GM12878 (cell line): ENCODE measurements at regions not wholly inside any gene's neighbourhood (a gene's known extent, or its start where the extent isn't known, plus 50 kb on each side); places are given as distances from the start of the nearest gene placed in this dataset.

Experiments
- ATAC-seq: fragments of 200-7000 bp; cut with Tn5 transposase; 3 replicates; pipeline ENCODE4 v1.9.1; 2020; ENCODE audit warnings: mild to moderate bottlenecking, moderate library complexity
- BruUV-seq: library from RNA; stranded (reverse); fragments of 400-500 nt; replicated peaks from 2 replicates; lab custom pipeline; 2021; lab: Mats Ljungman, UMichigan
- CTCF ChIA-PET: fragments of 300-600 bp; sonication (Branson Sonifier 250); formaldehyde crosslinking; extraction: SDS; loops from one replicate; lab custom pipeline; 2021; ENCODE audit warnings: inconsistent platforms; lab: Yijun Ruan, JAX
- POLR2A ChIA-PET: fragments of 350-600 bp; formaldehyde crosslinking; extraction: SDS; loops from one replicate; lab custom pipeline; 2021; ENCODE audit warnings: inconsistent platforms; lab: Charles Lee
- RAD21 ChIA-PET: fragments of 300-600 bp; sonication (Branson Sonifier 250); formaldehyde crosslinking; loops from one replicate; lab custom pipeline; 2023; ENCODE audit warnings: antibody characterized with exemption; ENCODE audit not compliant: unreplicated experiment; lab: Charles Lee
- SMC1A ChIA-PET: fragments of 300-600 bp; sonication (Branson Sonifier 250); formaldehyde crosslinking; loops from one replicate; lab custom pipeline; 2023; ENCODE audit not compliant: unreplicated experiment, uncharacterized antibody; lab: Charles Lee
- DNase-seq: peaks from one replicate; pipeline ENCODE4 v3.0.0-alpha.2; 2011; ENCODE audit warnings: low read depth, low spot score
- FAIRE-seq: peaks from 3 replicates; lab custom pipeline; 2011; peaks lifted over from hg19 to GRCh38; lab: Jason Lieb, UNC
- H2AFZ ChIP-seq: 2 replicates; pipeline ENCODE4 v1.6.0; 2011; ENCODE audit warnings: low read depth, low read length, control low read depth; ENCODE audit not compliant: control insufficient read depth
- H3K27ac ChIP-seq: 2 replicates; pipeline ENCODE4 v1.5.1; 2011; ENCODE audit warnings: control low read depth; ENCODE audit not compliant: control insufficient read depth, insufficient read depth
- H3K27me3 ChIP-seq, 2 experiments: replicated peaks in 1 of 2; 2 replicates each; pipeline versions ENCODE4 v1.6.0 to v1.6.1; 2011; ENCODE audit warnings: low read length in 1 of 2; ENCODE audit not compliant: control insufficient read depth in 2 of 2, insufficient read depth in 2 of 2
- H3K36me3 ChIP-seq, 2 experiments: 2 replicates each; pipeline ENCODE4 v1.5.1; 2011; ENCODE audit warnings: low read length in 1 of 2; ENCODE audit not compliant: control insufficient read depth in 2 of 2, insufficient read depth in 2 of 2
- H3K4me1 ChIP-seq: 2 replicates; pipeline ENCODE4 v1.6.1; 2011; ENCODE audit warnings: mild to moderate bottlenecking, low read length, moderate library complexity, mixed read lengths; ENCODE audit not compliant: control insufficient read depth, insufficient read depth
- H3K4me2 ChIP-seq: 2 replicates; pipeline ENCODE4 v1.6.0; 2011; ENCODE audit warnings: control low read depth; ENCODE audit not compliant: control insufficient read depth, insufficient read depth
- H3K4me3 ChIP-seq: fragments of 200-600 bp; sonication (generic); 2 replicates; pipeline ENCODE4 v1.5.1; 2016
- H3K79me2 ChIP-seq: 2 replicates; pipeline ENCODE4 v1.6.0; 2011; ENCODE audit warnings: low read length; ENCODE audit not compliant: control insufficient read depth, insufficient read depth
- H3K9ac ChIP-seq: 2 replicates; pipeline ENCODE4 v1.8.0; 2011; ENCODE audit warnings: low read length, control low read depth, mixed read lengths; ENCODE audit not compliant: control insufficient read depth, insufficient read depth
- H3K9me3 ChIP-seq: replicated peaks from 3 replicates; pipeline ENCODE4 v1.5.1; 2011; ENCODE audit warnings: mild to moderate bottlenecking, low read length; ENCODE audit not compliant: control insufficient read depth, insufficient read depth
- H4K20me1 ChIP-seq: 2 replicates; pipeline ENCODE4 v1.6.0; 2011; ENCODE audit not compliant: control insufficient read depth, insufficient read depth
- CREM ChIP-seq: IDR thresholded peaks from 2 replicates; pipeline ENCODE4 v1.6.1; 2014; ENCODE audit warnings: antibody characterized with exemption, low read depth
- FOXK2 ChIP-seq: fragments of 450-650 bp; IDR thresholded peaks from 2 replicates; pipeline ENCODE4 v1.6.1; 2017; ENCODE audit warnings: mild to moderate bottlenecking, moderate library complexity
- GABPA ChIP-seq: IDR thresholded peaks from 2 replicates; pipeline ENCODE4 v1.6.1; 2014; ENCODE audit warnings: antibody characterized with exemption, low read depth, mild to moderate bottlenecking, inconsistent platforms
- HDGF ChIP-seq: fragments of 450-650 bp; IDR thresholded peaks from 2 replicates; pipeline ENCODE4 v1.6.1; 2016; ENCODE audit warnings: antibody characterized with exemption
- MTA3 ChIP-seq: IDR thresholded peaks from 2 replicates; pipeline ENCODE4 v1.6.1; 2012; ENCODE audit warnings: low read length, inconsistent platforms, borderline replicate concordance
- RB1 ChIP-seq: fragments of 450-650 bp; formaldehyde crosslinking; IDR thresholded peaks from 2 replicates; pipeline ENCODE4 v1.6.1; 2017; ENCODE audit warnings: mild to moderate bottlenecking, borderline replicate concordance
- SIX5 ChIP-seq: IDR thresholded peaks from 2 replicates; pipeline ENCODE4 v1.6.1; 2011; ENCODE audit warnings: mild to moderate bottlenecking, low read depth, low read length, moderate library complexity; ENCODE audit not compliant: severe bottlenecking
- TBL1XR1 ChIP-seq: IDR thresholded peaks from 2 replicates; pipeline ENCODE4 v1.6.1; 2012; ENCODE audit warnings: low read depth, low read length, improper control_type of control experiment
- USF1 ChIP-seq: IDR thresholded peaks from 2 replicates; pipeline ENCODE4 v1.6.1; 2011; ENCODE audit warnings: borderline replicate concordance, low read depth, mild to moderate bottlenecking, moderate library complexity, mixed read lengths, low read length; ENCODE audit not compliant: insufficient read depth; ENCODE audit errors: extremely low read length
- ZNF217 ChIP-seq: fragments of 450-650 bp; IDR thresholded peaks from 2 replicates; pipeline ENCODE4 v1.6.1; 2017; ENCODE audit warnings: antibody characterized with exemption, mild to moderate bottlenecking
- WGBS: methylation state at CpG from one replicate; pipeline ENCODE4 v1.1.6; 2016; ENCODE audit warnings: low lambda C conversion rate; ENCODE audit not compliant: insufficient replicate concordance, insufficient coverage; ENCODE audit errors: missing lambda C conversion rate; 5-methylcytosine and 5-hydroxymethylcytosine counted together
- in situ Hi-C: fragments of 300-500 bp; cut with MboI; formaldehyde crosslinking; loops from 9 replicates; pipeline ENCODE4 v1.14.3; 2018; ENCODE audit warnings: mixed read lengths
- intact Hi-C: fragments of 100-400 bp; cut with micrococcal nuclease; formaldehyde crosslinking; loops from one replicate; pipeline ENCODE4 v1.14.2; 2022; ENCODE audit not compliant: unreplicated experiment
- TF ChIP-seq, protein P1 (sequence below): fragments of 450-650 bp; IDR thresholded peaks from 2 replicates; pipeline ENCODE4 v1.6.1; 2017; ENCODE audit warnings: antibody characterized with exemption, mild to moderate bottlenecking, moderate library complexity
- TF ChIP-seq, protein P2 (sequence below): IDR thresholded peaks from 2 replicates; pipeline ENCODE4 v1.6.1; 2012; ENCODE audit warnings: mild to moderate bottlenecking, low read depth, low read length
- TF ChIP-seq, protein P3 (sequence below): fragments of 450-650 bp; IDR thresholded peaks from 2 replicates; pipeline ENCODE4 v1.6.1; 2018; ENCODE audit warnings: mild to moderate bottlenecking, low read depth, moderate library complexity; ENCODE audit not compliant: partially characterized antibody

GRCh38 chr7:25762511-25763462, 389.2 kb upstream of the NFE2L3 start (continued):
- TF ChIP-seq, protein P1, sequence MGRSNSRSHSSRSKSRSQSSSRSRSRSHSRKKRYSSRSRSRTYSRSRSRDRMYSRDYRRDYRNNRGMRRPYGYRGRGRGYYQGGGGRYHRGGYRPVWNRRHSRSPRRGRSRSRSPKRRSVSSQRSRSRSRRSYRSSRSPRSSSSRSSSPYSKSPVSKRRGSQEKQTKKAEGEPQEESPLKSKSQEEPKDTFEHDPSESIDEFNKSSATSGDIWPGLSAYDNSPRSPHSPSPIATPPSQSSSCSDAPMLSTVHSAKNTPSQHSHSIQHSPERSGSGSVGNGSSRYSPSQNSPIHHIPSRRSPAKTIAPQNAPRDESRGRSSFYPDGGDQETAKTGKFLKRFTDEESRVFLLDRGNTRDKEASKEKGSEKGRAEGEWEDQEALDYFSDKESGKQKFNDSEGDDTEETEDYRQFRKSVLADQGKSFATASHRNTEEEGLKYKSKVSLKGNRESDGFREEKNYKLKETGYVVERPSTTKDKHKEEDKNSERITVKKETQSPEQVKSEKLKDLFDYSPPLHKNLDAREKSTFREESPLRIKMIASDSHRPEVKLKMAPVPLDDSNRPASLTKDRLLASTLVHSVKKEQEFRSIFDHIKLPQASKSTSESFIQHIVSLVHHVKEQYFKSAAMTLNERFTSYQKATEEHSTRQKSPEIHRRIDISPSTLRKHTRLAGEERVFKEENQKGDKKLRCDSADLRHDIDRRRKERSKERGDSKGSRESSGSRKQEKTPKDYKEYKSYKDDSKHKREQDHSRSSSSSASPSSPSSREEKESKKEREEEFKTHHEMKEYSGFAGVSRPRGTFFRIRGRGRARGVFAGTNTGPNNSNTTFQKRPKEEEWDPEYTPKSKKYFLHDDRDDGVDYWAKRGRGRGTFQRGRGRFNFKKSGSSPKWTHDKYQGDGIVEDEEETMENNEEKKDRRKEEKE, result no peak
- TF ChIP-seq ZNF217 (no peak), HDGF (no peak), TBL1XR1 (no peak), USF1 (no peak), SIX5 (no peak), GABPA (no peak), CREM (no peak), RB1 (no peak)

GRCh38 chr7:25763463-25763860, 388.5 kb upstream of the NFE2L3 start:
- ChIA-PET POLR2A (interaction anchor here (0.6 kb wide), 1 partner anchor 57 kb away, joined by 3 read pairs; no protein-coding TSS in a partner anchor), CTCF (no interaction called here), SMC1A (no interaction called here), RAD21 (no interaction called here)
- H3K36me3 ChIP-seq, result no peaks in the 10 kb centered on the region
- DNase-seq (no peak), FAIRE-seq (no peak), ATAC-seq (no peak)
- H3K4me1 ChIP-seq, result no peaks in the 10 kb centered on the region
- H3K9me3 ChIP-seq, result no peaks in the 10 kb centered on the region
- H3K79me2 ChIP-seq, result no peaks in the 10 kb centered on the region
- H4K20me1 ChIP-seq, result no peaks in the 10 kb centered on the region
- intact Hi-C loops (no loop called here), in situ Hi-C loops (no loop called here)
- H3K27ac ChIP-seq, result no peak overlapping the region
- H3K4me3 ChIP-seq, result no peak overlapping the region
- no peak overlapping the region for H3K4me2 ChIP-seq
- 0% methylated on average over 3 of the region's 3 CpGs for WGBS
- H2AFZ ChIP-seq, result no peak overlapping the region
- no peaks in the 10 kb centered on the region for H3K27me3 ChIP-seq
- BruUV-seq, result no TSS peak
- H3K9ac ChIP-seq, result no peak overlapping the region
- TF ChIP-seq FOXK2 (no peak), MTA3 (no peak)
- TF ChIP-seq, protein P2, sequence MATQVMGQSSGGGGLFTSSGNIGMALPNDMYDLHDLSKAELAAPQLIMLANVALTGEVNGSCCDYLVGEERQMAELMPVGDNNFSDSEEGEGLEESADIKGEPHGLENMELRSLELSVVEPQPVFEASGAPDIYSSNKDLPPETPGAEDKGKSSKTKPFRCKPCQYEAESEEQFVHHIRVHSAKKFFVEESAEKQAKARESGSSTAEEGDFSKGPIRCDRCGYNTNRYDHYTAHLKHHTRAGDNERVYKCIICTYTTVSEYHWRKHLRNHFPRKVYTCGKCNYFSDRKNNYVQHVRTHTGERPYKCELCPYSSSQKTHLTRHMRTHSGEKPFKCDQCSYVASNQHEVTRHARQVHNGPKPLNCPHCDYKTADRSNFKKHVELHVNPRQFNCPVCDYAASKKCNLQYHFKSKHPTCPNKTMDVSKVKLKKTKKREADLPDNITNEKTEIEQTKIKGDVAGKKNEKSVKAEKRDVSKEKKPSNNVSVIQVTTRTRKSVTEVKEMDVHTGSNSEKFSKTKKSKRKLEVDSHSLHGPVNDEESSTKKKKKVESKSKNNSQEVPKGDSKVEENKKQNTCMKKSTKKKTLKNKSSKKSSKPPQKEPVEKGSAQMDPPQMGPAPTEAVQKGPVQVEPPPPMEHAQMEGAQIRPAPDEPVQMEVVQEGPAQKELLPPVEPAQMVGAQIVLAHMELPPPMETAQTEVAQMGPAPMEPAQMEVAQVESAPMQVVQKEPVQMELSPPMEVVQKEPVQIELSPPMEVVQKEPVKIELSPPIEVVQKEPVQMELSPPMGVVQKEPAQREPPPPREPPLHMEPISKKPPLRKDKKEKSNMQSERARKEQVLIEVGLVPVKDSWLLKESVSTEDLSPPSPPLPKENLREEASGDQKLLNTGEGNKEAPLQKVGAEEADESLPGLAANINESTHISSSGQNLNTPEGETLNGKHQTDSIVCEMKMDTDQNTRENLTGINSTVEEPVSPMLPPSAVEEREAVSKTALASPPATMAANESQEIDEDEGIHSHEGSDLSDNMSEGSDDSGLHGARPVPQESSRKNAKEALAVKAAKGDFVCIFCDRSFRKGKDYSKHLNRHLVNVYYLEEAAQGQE, result no peak
- TF ChIP-seq, protein P3, sequence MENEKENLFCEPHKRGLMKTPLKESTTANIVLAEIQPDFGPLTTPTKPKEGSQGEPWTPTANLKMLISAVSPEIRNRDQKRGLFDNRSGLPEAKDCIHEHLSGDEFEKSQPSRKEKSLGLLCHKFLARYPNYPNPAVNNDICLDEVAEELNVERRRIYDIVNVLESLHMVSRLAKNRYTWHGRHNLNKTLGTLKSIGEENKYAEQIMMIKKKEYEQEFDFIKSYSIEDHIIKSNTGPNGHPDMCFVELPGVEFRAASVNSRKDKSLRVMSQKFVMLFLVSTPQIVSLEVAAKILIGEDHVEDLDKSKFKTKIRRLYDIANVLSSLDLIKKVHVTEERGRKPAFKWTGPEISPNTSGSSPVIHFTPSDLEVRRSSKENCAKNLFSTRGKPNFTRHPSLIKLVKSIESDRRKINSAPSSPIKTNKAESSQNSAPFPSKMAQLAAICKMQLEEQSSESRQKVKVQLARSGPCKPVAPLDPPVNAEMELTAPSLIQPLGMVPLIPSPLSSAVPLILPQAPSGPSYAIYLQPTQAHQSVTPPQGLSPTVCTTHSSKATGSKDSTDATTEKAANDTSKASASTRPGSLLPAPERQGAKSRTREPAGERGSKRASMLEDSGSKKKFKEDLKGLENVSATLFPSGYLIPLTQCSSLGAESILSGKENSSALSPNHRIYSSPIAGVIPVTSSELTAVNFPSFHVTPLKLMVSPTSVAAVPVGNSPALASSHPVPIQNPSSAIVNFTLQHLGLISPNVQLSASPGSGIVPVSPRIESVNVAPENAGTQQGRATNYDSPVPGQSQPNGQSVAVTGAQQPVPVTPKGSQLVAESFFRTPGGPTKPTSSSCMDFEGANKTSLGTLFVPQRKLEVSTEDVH, result no peak
